CD8-positive, alpha-beta memory T cell (primary cell): ENCODE measurements at regions not wholly inside any gene's neighbourhood (a gene's known extent, or its start where the extent isn't known, plus 50 kb on each side); places are given as distances from the start of the nearest gene placed in this dataset.
A peak's percentile ranks its signal among the peaks of the same experiment; 100 is the strongest.

ENCODE experiments used
- CTCF ChIA-PET: fragments of 350-600 bp; sonication (Branson Sonifier 250); formaldehyde crosslinking; loops from one replicate; lab custom pipeline; 2021; ENCODE audit warnings: antibody characterized with exemption; lab: Charles Lee
- POLR2A ChIA-PET: fragments of 350-600 bp; sonication (Branson Sonifier 250); formaldehyde crosslinking; loops from one replicate; lab custom pipeline; 2021; ENCODE audit warnings: antibody characterized with exemption; lab: Charles Lee
- DNase-seq, 5 donors: peaks; one replicate each; pipeline versions ENCODE4 v3.0.0 to v3.0.0-alpha.2; 2020 to 2022; ENCODE audit warnings: mixed read lengths in 1 of 5
- H3K27ac ChIP-seq: one replicate; pipeline ENCODE4 v1.7.0; 2013; ENCODE audit warnings: low read depth, mild to moderate bottlenecking, low read length, moderate library complexity
- H3K27me3 ChIP-seq: 2 replicates; pipeline ENCODE4 v1.7.0; 2013; ENCODE audit warnings: low read length, mild to moderate bottlenecking; ENCODE audit not compliant: insufficient read depth, poor library complexity, severe bottlenecking
- H3K36me3 ChIP-seq: 2 replicates; pipeline ENCODE4 v1.7.0; 2013; ENCODE audit warnings: mild to moderate bottlenecking, low read length, moderate library complexity; ENCODE audit not compliant: insufficient read depth
- H3K4me1 ChIP-seq: 2 replicates; pipeline ENCODE4 v1.7.0; 2013; ENCODE audit warnings: mild to moderate bottlenecking, low read length, moderate library complexity; ENCODE audit not compliant: insufficient read depth
- H3K4me3 ChIP-seq: 2 replicates; pipeline ENCODE4 v1.7.0; 2013; ENCODE audit warnings: mild to moderate bottlenecking, low read length
- H3K9me3 ChIP-seq: 2 replicates; pipeline ENCODE4 v1.7.0; 2013; ENCODE audit warnings: mild to moderate bottlenecking, low read length
- H3K27ac Mint-ChIP-seq, 8 donors: one replicate each; pipeline ENCODE4 v1.8.0; 2020 to 2021; ENCODE audit warnings: mixed read lengths in 8 of 8, mild to moderate bottlenecking in 6 of 8, inconsistent platforms in 3 of 8, moderate library complexity in 3 of 8
- H3K27me3 Mint-ChIP-seq, 2 donors: one replicate each; pipeline ENCODE4 v1.8.0; 2020 to 2021; ENCODE audit warnings: mixed read lengths in 2 of 2, mild to moderate bottlenecking in 1 of 2, moderate library complexity in 1 of 2
- H3K36me3 Mint-ChIP-seq, 3 donors: one replicate each; pipeline ENCODE4 v1.8.0; 2020 to 2021; ENCODE audit warnings: mixed read lengths in 3 of 3, inconsistent platforms in 1 of 3, mild to moderate bottlenecking in 1 of 3
- H3K4me1 Mint-ChIP-seq, 3 donors: one replicate each; pipeline ENCODE4 v1.8.0; 2020 to 2021; ENCODE audit warnings: mixed read lengths in 3 of 3, inconsistent platforms in 1 of 3, mild to moderate bottlenecking in 1 of 3
- H3K4me3 Mint-ChIP-seq, 7 donors: one replicate each; pipeline ENCODE4 v1.8.0; 2020 to 2021; ENCODE audit warnings: mixed read lengths in 7 of 7, mild to moderate bottlenecking in 6 of 7, moderate library complexity in 4 of 7, inconsistent platforms in 2 of 7
- H3K9me3 Mint-ChIP-seq, 5 donors: one replicate each; pipeline ENCODE4 v1.8.0; 2020 to 2022; ENCODE audit warnings: mixed read lengths in 5 of 5, mild to moderate bottlenecking in 3 of 5, moderate library complexity in 2 of 5, inconsistent platforms in 1 of 5

DNA sequence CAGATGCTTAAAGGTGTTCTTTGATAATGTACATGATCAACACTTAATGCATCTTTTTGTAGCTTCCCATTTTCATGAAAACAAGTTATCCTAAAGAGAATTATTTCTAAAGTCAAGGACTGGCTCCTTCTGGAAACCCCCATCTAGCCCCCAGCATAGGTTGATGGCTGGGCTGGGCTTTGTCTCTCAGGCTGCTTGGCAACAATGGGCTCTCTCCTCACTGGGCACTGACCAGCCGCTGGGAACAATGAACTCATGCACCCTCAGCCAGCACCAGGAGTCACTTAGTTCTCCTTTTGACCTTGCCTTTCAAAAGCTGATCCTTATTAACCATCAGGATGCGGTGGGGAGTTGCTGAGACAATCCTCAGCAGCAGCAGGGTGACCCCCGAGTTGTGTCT is 293.0 kb upstream of the PLXNA2 start:
- Histone ChIP-seq H3K36me3 (no peaks in the 10 kb centered on the region), H3K27ac (no peak overlapping the region), H3K27me3 (no peaks in the 10 kb centered on the region), H3K9me3 (no peaks in the 10 kb centered on the region), H3K4me3 (no peak overlapping the region), H3K4me1 (no peaks in the 10 kb centered on the region)
- ChIA-PET CTCF (no interaction called here), POLR2A (no interaction called here)
- no peaks in the 10 kb centered on the region for H3K36me3 Mint-ChIP-seq
- H3K27me3 Mint-ChIP-seq: peaks cover 3 to 7% of the 10 kb centered on the region in 2 donors
- H3K4me1 Mint-ChIP-seq: peaks cover 0 to 17% (median 7%) of the 10 kb centered on the region in 3 donors
- H3K27ac Mint-ChIP-seq: no peak overlapping the region
- H3K4me3 Mint-ChIP-seq: no peak overlapping the region
- no peak for DNase-seq
- H3K9me3 Mint-ChIP-seq: no peaks in the 10 kb centered on the region

DNA sequence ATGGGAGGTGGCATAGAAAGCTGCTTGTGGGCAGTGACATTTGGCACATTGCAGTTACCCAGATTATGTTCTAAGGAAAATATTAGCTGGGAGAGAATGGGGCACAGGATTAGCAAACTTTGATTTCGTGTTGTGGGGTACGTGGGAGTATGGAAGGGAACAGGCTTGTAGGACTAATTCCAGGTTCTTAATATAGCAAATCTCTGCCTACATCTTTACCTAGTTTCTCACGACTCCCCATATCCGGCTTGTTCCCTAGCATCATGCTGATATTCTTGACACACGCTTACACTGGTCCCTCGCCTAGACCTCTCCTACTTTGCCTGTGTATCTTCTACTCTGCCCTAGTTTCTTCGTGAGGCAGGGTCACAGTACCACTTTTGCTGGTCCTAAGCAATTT is 293.9 kb upstream of the PLXNA2 start:
- Mint-ChIP-seq H3K27ac (no peak overlapping the region), H3K36me3 (no peaks in the 10 kb centered on the region), H3K9me3 (no peaks in the 10 kb centered on the region), H3K4me1 (peaks cover 2 to 26% (median 16%) of the 10 kb centered on the region in 3 donors), H3K27me3 (peaks cover 3 to 7% of the 10 kb centered on the region in 2 donors), H3K4me3 (no peak overlapping the region)
- Histone ChIP-seq H3K4me3 (no peak overlapping the region), H3K36me3 (no peaks in the 10 kb centered on the region), H3K27me3 (no peaks in the 10 kb centered on the region), H3K9me3 (no peaks in the 10 kb centered on the region), H3K4me1 (no peaks in the 10 kb centered on the region), H3K27ac (no peak overlapping the region)
- ChIA-PET POLR2A (no interaction called here), CTCF (no interaction called here)
- DNase-seq: no peak

GRCh38 chr1:208538587-208538986 is 294.4 kb upstream of the PLXNA2 start:
- Histone ChIP-seq H3K27ac (no peak overlapping the region), H3K9me3 (no peaks in the 10 kb centered on the region), H3K4me1 (no peaks in the 10 kb centered on the region), H3K4me3 (no peak overlapping the region), H3K36me3 (no peaks in the 10 kb centered on the region), H3K27me3 (no peaks in the 10 kb centered on the region)
- Mint-ChIP-seq H3K27me3 (peaks cover 3 to 5% of the 10 kb centered on the region in 2 donors), H3K4me3 (no peak overlapping the region), H3K36me3 (no peaks in the 10 kb centered on the region), H3K4me1 (peaks cover 3 to 28% (median 17%) of the 10 kb centered on the region in 3 donors), H3K9me3 (no peaks in the 10 kb centered on the region), H3K27ac (peak overlapping the region in 1 of 8 donors; percentile 12)
- ChIA-PET CTCF (no interaction called here), POLR2A (no interaction called here)
- DNase-seq: no peak

DNA sequence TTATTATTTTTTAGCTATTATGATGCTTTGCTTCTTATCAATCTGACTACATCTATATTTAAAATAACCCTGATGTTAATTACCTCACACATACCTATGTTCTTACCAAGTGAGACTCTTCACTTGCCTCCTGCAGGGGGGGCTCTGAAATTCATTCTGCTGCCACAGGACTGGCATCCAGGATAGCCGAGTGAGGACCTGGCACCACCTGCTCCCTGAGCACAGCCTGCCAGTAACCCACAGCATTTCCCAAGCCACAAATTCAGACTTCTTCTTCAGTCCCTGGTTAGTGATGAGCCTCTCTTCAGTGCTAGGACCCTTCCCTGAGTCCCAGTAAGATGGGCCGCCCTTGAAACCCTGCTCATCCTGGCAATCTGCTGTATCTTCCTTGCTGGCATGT is 296.5 kb upstream of the PLXNA2 start:
- no peaks in the 10 kb centered on the region for H3K4me1 ChIP-seq
- CTCF ChIA-PET: no interaction called here
- no peak overlapping the region for H3K4me3 Mint-ChIP-seq
- no peaks in the 10 kb centered on the region for H3K36me3 ChIP-seq
- H3K4me1 Mint-ChIP-seq: peaks cover 3 to 28% (median 17%) of the 10 kb centered on the region in 3 donors
- H3K27ac ChIP-seq: no peak overlapping the region
- H3K36me3 Mint-ChIP-seq: no peaks in the 10 kb centered on the region
- H3K4me3 ChIP-seq: no peak overlapping the region
- no peak overlapping the region for H3K27ac Mint-ChIP-seq
- POLR2A ChIA-PET: no interaction called here
- no peaks in the 10 kb centered on the region for H3K27me3 ChIP-seq
- H3K9me3 ChIP-seq: no peaks in the 10 kb centered on the region
- H3K27me3 Mint-ChIP-seq: peaks cover 3 to 5% of the 10 kb centered on the region in 2 donors
- no peaks in the 10 kb centered on the region for H3K9me3 Mint-ChIP-seq
- DNase-seq: no peak

DNA sequence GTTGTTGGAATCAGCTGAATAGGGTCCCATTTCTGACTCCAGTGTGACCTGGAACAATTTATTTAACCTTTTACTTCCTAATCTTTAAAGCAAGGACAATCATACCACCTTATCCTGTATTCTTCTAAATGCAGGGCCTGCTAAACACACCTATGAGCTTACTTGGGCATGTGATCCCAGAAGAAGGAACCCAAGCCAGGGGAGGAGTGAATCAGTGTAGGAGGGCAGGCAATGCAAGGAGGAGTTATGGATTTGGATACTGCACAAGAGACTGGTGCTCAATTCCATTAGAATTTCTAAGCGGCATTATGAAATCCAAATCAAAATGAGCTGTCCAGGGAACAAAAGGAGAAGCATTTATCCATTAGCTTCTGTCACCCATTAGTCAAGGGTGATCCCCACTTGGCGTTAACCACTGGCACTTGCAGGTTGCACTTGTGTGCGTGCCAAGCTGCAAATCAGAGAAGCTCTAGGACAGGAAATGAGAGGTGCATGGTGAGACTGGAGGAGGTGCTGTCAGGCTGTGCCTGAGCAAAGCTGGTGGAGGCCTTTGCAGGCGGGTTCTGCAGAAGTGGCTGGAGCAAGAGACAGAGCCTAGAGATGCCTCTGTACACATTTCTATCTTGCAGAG is 297.2 kb upstream of the PLXNA2 start:
- Mint-ChIP-seq H3K4me3 (peak overlapping the region in 1 of 7 donors; percentile 2), H3K27ac (no peak overlapping the region), H3K27me3 (peaks cover 3 to 6% of the 10 kb centered on the region in 2 donors), H3K9me3 (no peaks in the 10 kb centered on the region), H3K36me3 (no peaks in the 10 kb centered on the region), H3K4me1 (peaks cover 3 to 28% (median 17%) of the 10 kb centered on the region in 3 donors)
- H3K36me3 ChIP-seq: no peaks in the 10 kb centered on the region
- peak in 1 of 5 donors; percentile 54 for DNase-seq
- H3K4me3 ChIP-seq: no peak overlapping the region
- H3K9me3 ChIP-seq: no peaks in the 10 kb centered on the region
- no peak overlapping the region for H3K27ac ChIP-seq
- H3K27me3 ChIP-seq: no peaks in the 10 kb centered on the region
- CTCF ChIA-PET: no interaction called here
- no peaks in the 10 kb centered on the region for H3K4me1 ChIP-seq
- POLR2A ChIA-PET: no interaction called here

DNA sequence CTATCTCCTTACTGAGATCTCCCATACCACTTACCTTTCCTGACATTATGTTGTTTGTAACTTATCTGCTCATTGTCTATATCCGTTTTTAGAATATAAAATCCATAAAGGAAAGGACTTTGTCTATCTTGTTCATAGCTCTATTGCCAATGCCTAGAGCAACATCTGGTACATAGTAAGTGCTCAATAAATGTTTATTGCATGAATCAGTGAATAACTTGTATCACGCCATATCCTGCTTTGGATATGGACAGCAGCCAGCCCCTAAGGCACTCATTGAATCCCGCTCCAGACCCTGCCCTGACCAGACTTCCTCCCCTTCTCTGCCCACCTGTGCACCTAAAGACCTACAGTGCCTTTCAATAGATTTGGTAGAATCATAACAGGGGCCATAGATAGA is 298.1 kb upstream of the PLXNA2 start:
- Histone ChIP-seq H3K4me1 (no peaks in the 10 kb centered on the region), H3K9me3 (no peaks in the 10 kb centered on the region), H3K4me3 (no peak overlapping the region), H3K36me3 (no peaks in the 10 kb centered on the region), H3K27me3 (no peaks in the 10 kb centered on the region), H3K27ac (no peak overlapping the region)
- Mint-ChIP-seq H3K4me1 (peaks cover 3 to 28% (median 17%) of the 10 kb centered on the region in 3 donors), H3K27ac (peak overlapping the region in 1 of 8 donors; percentile 16), H3K36me3 (no peaks in the 10 kb centered on the region), H3K9me3 (no peaks in the 10 kb centered on the region), H3K4me3 (peak overlapping the region in 1 of 7 donors; percentile 29), H3K27me3 (peaks cover 0 to 4% of the 10 kb centered on the region in 2 donors)
- ChIA-PET POLR2A (no interaction called here), CTCF (no interaction called here)
- DNase-seq: no peak

- Mint-ChIP-seq H3K27me3 (peaks cover 2 to 4% of the 10 kb centered on the region in 2 donors), H3K9me3 (peaks cover 0 to 2% (median 0%) of the 10 kb centered on the region in 5 donors), H3K4me1 (peaks cover 3 to 28% (median 17%) of the 10 kb centered on the region in 3 donors), H3K4me3 (no peak overlapping the region), H3K27ac (no peak overlapping the region), H3K36me3 (no peaks in the 10 kb centered on the region)
- no peak for DNase-seq
- Histone ChIP-seq H3K4me3 (no peak overlapping the region), H3K36me3 (no peaks in the 10 kb centered on the region), H3K27ac (no peak overlapping the region), H3K4me1 (no peaks in the 10 kb centered on the region), H3K9me3 (no peaks in the 10 kb centered on the region), H3K27me3 (no peaks in the 10 kb centered on the region)
- ChIA-PET POLR2A (no interaction called here), CTCF (no interaction called here)
Measured at GRCh38 chr1:208544053-208544452, 299.9 kb upstream of the PLXNA2 start.

- no peaks in the 10 kb centered on the region for H3K4me1 ChIP-seq
- CTCF ChIA-PET: no interaction called here
- Mint-ChIP-seq H3K27ac (no peak overlapping the region), H3K36me3 (no peaks in the 10 kb centered on the region), H3K4me1 (peaks cover 3 to 26% (median 17%) of the 10 kb centered on the region in 3 donors), H3K27me3 (peaks cover 2 to 4% of the 10 kb centered on the region in 2 donors), H3K4me3 (no peak overlapping the region), H3K9me3 (peaks cover 0 to 2% (median 0%) of the 10 kb centered on the region in 5 donors)
- H3K36me3 ChIP-seq: no peaks in the 10 kb centered on the region
- DNase-seq: no peak
- H3K27ac ChIP-seq: no peak overlapping the region
- no peaks in the 10 kb centered on the region for H3K9me3 ChIP-seq
- no peaks in the 10 kb centered on the region for H3K27me3 ChIP-seq
- POLR2A ChIA-PET: no interaction called here
- H3K4me3 ChIP-seq: no peak overlapping the region
Measured at GRCh38 chr1:208544794-208545193, 300.6 kb upstream of the PLXNA2 start.
